ENCODE measurements at regions not wholly inside any gene's neighbourhood (a gene's known extent, or its start where the extent isn't known, plus 50 kb on each side); places are given as distances from the start of the nearest gene placed in this dataset.
A peak's percentile ranks its signal among the peaks of the same experiment; 100 is the strongest.

DNA sequence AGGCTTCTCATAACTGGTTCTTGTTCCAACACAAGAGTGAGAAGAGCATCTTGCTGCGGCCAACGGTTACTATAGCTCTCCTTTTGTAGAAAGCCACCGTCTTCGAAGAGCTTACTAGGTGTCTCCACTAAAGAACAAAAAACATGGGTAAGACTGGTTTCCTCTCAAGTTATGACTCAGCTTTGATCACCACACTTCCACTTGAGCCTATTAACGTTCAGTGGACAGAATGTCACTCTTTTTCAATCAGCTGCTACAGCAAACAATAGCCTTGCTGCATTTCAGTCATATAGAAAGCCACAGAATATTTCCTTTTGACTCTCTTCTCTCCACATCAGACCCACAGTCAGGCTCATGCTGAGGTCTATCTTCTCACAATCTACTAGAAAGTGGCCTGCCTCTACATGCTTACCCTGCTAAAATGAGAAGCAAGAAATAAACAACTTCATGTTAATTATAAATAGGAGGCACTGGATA, 243.5 kb upstream of the PREP start:
- dilution Hi-C loops (cut with MboI; ENCODE audit: extremely low pct_ligation_motif_present, low sequenced_read_pairs): no loop called here
- no TSS peak for BruUV-seq (replicated peaks)

DNA sequence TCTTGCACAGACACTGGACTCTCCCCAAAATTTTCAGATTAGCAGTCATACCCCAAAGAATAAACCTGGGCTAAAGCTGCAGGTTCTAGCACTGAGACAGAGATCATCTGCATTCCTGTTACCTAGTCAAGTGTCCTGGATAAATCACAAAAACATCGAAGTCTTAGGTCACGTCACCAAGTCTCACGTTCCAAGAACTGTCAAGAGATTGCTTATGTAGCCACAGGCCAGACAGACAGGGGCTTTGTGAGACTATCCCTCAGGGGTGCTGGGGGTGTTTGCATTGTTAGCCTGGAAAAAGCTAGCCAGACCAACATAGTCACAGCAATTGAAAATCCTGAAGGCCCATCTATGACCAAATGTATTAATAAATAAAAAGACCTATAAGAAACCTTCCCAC, 243.1 kb upstream of the PREP start:
- ChIA-PET POLR2A (no interaction called here), CTCF (interaction anchor here (1.0 kb wide), 1 partner anchor 17 kb away, joined by 3 read pairs; no protein-coding TSS in a partner anchor)
- Histone ChIP-seq H3K4me2 (ENCODE audit: insufficient read depth, low read length) (no peak overlapping the region), H3K36me3 (ENCODE audit: control insufficient read depth in 2 of 2, extremely low read depth in 1 of 2, insufficient read depth in 2 of 2, low read length in 2 of 2) (no peaks in the 10 kb centered on the region), H3K4me3 (replicated peaks in 1 of 3; ENCODE audit: insufficient read depth in 1 of 3, low read depth in 1 of 3, low read length in 3 of 3) (no peak overlapping the region), H3K27ac (ENCODE audit: insufficient read depth, low read depth, low read length) (no peak overlapping the region), H3K9ac (replicated peaks; ENCODE audit: extremely low read depth, insufficient read depth, low read length) (no peak overlapping the region), H3K4me1 (ENCODE audit: control insufficient read depth, extremely low read depth, insufficient read depth, low read length) (no peaks in the 10 kb centered on the region), H3K79me2 (ENCODE audit: control insufficient read depth, insufficient read depth, low read length) (no peaks in the 10 kb centered on the region), H2AFZ (ENCODE audit: low read depth, low read length) (no peak overlapping the region), H4K20me1 (replicated peaks; ENCODE audit: control insufficient read depth, extremely low read depth, insufficient read depth, low read length) (no peaks in the 10 kb centered on the region), H3K9me3 (replicated peaks; ENCODE audit: control insufficient read depth, insufficient read depth, low read length) (no peaks in the 10 kb centered on the region), H3K27me3 (ENCODE audit: control insufficient read depth in 2 of 2, insufficient read depth in 2 of 2, low read length in 2 of 2) (no peaks in the 10 kb centered on the region), H3K9me1 (replicated peaks; ENCODE audit: control insufficient read depth, extremely low read depth, insufficient read depth, low read length) (no peaks in the 10 kb centered on the region)
- FAIRE-seq (no peak), DNase-seq (ENCODE audit: low read depth, low spot score) (no peak)
- no peak for TF ChIP-seq JUN (IDR thresholded peaks at IDR 0.05; ENCODE audit: borderline replicate concordance, insufficient read depth, insufficient read length, low read depth)
- no peak for TF ChIP-seq MYC (IDR thresholded peaks at IDR 0.05; ENCODE audit: low read depth, low read length)
- TF ChIP-seq FOS (IDR thresholded peaks at IDR 0.05; ENCODE audit: borderline replicate concordance, insufficient read depth, low read length): no peak
- TF ChIP-seq, protein P1, sequence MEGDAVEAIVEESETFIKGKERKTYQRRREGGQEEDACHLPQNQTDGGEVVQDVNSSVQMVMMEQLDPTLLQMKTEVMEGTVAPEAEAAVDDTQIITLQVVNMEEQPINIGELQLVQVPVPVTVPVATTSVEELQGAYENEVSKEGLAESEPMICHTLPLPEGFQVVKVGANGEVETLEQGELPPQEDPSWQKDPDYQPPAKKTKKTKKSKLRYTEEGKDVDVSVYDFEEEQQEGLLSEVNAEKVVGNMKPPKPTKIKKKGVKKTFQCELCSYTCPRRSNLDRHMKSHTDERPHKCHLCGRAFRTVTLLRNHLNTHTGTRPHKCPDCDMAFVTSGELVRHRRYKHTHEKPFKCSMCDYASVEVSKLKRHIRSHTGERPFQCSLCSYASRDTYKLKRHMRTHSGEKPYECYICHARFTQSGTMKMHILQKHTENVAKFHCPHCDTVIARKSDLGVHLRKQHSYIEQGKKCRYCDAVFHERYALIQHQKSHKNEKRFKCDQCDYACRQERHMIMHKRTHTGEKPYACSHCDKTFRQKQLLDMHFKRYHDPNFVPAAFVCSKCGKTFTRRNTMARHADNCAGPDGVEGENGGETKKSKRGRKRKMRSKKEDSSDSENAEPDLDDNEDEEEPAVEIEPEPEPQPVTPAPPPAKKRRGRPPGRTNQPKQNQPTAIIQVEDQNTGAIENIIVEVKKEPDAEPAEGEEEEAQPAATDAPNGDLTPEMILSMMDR (IDR thresholded peaks at IDR 0.05; ENCODE audit: extremely low read depth in 1 of 2, insufficient read depth in 1 of 2, low read depth in 1 of 2, low read length in 2 of 2): no peak
- no peak for TF ChIP-seq EZH2 (IDR thresholded peaks at IDR 0.05; ENCODE audit: borderline replicate concordance, low read depth, low read length, severe bottlenecking)
- intact Hi-C loops (cut with micrococcal nuclease) (no loop called here), dilution Hi-C loops (cut with MboI; ENCODE audit: extremely low pct_ligation_motif_present, low sequenced_read_pairs) (no loop called here)
- no TSS peak for BruUV-seq (replicated peaks)

More for the DNA sequence above, 243.5 kb upstream of the PREP start:
- no peaks in the 10 kb centered on the region for H3K4me1 ChIP-seq (ENCODE audit: control insufficient read depth, extremely low read depth, insufficient read depth, low read length)
- no peaks in the 10 kb centered on the region for H3K9me1 ChIP-seq (replicated peaks; ENCODE audit: control insufficient read depth, extremely low read depth, insufficient read depth, low read length)
- no peak for FAIRE-seq
- H3K4me2 ChIP-seq (ENCODE audit: insufficient read depth, low read length): no peak overlapping the region
- intact Hi-C loops (cut with micrococcal nuclease): no loop called here
- no peak overlapping the region for H3K9ac ChIP-seq (replicated peaks; ENCODE audit: extremely low read depth, insufficient read depth, low read length)
- no peak overlapping the region for H3K4me3 ChIP-seq (replicated peaks in 1 of 3; ENCODE audit: insufficient read depth in 1 of 3, low read depth in 1 of 3, low read length in 3 of 3)
- H2AFZ ChIP-seq (ENCODE audit: low read depth, low read length): no peak overlapping the region
- H3K9me3 ChIP-seq (replicated peaks; ENCODE audit: control insufficient read depth, insufficient read depth, low read length): no peaks in the 10 kb centered on the region
- ChIA-PET POLR2A (no interaction called here), CTCF (no interaction called here)
- no peaks in the 10 kb centered on the region for H3K79me2 ChIP-seq (ENCODE audit: control insufficient read depth, insufficient read depth, low read length)
- peak; percentile 24 for TF ChIP-seq FOS (IDR thresholded peaks at IDR 0.05; ENCODE audit: borderline replicate concordance, insufficient read depth, low read length)
- TF ChIP-seq MYC (IDR thresholded peaks at IDR 0.05; ENCODE audit: low read depth, low read length): no peak
- H4K20me1 ChIP-seq (replicated peaks; ENCODE audit: control insufficient read depth, extremely low read depth, insufficient read depth, low read length): no peaks in the 10 kb centered on the region
- no peaks in the 10 kb centered on the region for H3K27me3 ChIP-seq (ENCODE audit: control insufficient read depth in 2 of 2, insufficient read depth in 2 of 2, low read length in 2 of 2)
- no peak for DNase-seq (ENCODE audit: low read depth, low spot score)
- H3K27ac ChIP-seq (ENCODE audit: insufficient read depth, low read depth, low read length): no peak overlapping the region
- H3K36me3 ChIP-seq (ENCODE audit: control insufficient read depth in 2 of 2, extremely low read depth in 1 of 2, insufficient read depth in 2 of 2, low read length in 2 of 2): no peaks in the 10 kb centered on the region
